HepG2 (cell line): ENCODE measurements at regions not wholly inside any gene's neighbourhood (a gene's known extent, or its start where the extent isn't known, plus 50 kb on each side); places are given as distances from the start of the nearest gene placed in this dataset.

Source experiments
- ATAC-seq: fragments of 200-7000 bp; cut with Tn5 transposase; 3 replicates; pipeline ENCODE4 v1.9.1; 2020; ENCODE audit warnings: mild to moderate bottlenecking, moderate library complexity
- BruUV-seq: library from RNA; stranded (reverse); fragments of 400-500 nt; replicated peaks from 2 replicates; lab custom pipeline; 2021; lab: Mats Ljungman, UMichigan
- CTCF ChIA-PET: fragments of 300-600 bp; formaldehyde crosslinking; extraction: SDS; loops from one replicate; lab custom pipeline; 2021; ENCODE audit warnings: low total read pairs, inconsistent platforms, low intra/inter-chr PET ratio; lab: Yijun Ruan, JAX
- POLR2A ChIA-PET: fragments of 350-600 bp; sonication (Branson Sonifier 250); formaldehyde crosslinking; loops from one replicate; lab custom pipeline; 2020; ENCODE audit warnings: antibody characterized with exemption, inconsistent platforms; lab: Yijun Ruan, JAX
- DNase-seq: peaks from one replicate; pipeline ENCODE4 v3.0.0-alpha.2; 2015; ENCODE audit warnings: low spot score
- FAIRE-seq: peaks from 3 replicates; lab custom pipeline; 2011; peaks lifted over from hg19 to GRCh38; lab: Jason Lieb, UNC
- H2AFZ ChIP-seq: one replicate; pipeline ENCODE4 v1.6.1; 2011; ENCODE audit warnings: low read length, inconsistent platforms
- H3K27ac ChIP-seq: fragments of 300-600 bp; 3 replicates; pipeline ENCODE4 v1.8.0; 2011; ENCODE audit warnings: mixed run types, mild to moderate bottlenecking, mixed read lengths, low read length, inconsistent platforms; ENCODE audit not compliant: insufficient read depth; ENCODE audit errors: extremely low read length
- H3K27me3 ChIP-seq, 2 experiments: fragments of 200-600 bp in 1 of 2; 2 replicates in 1 of 2; 3 replicates in 1 of 2; pipeline versions ENCODE4 v1.6.0 to v1.8.0; 2011; ENCODE audit warnings: low read length in 2 of 2, mild to moderate bottlenecking in 2 of 2, moderate library complexity in 2 of 2, inconsistent platforms in 1 of 2; ENCODE audit not compliant: insufficient read depth in 2 of 2, control insufficient read depth in 1 of 2
- H3K36me3 ChIP-seq, 2 experiments: fragments of 200-600 bp in 1 of 2; replicated peaks in 1 of 2; 2 replicates in 1 of 2; 3 replicates in 1 of 2; pipeline versions ENCODE4 v1.5.1 to v1.8.0; 2011; ENCODE audit warnings: low read length in 2 of 2, inconsistent platforms in 1 of 2; ENCODE audit not compliant: insufficient read depth in 2 of 2, control insufficient read depth in 1 of 2
- H3K4me1 ChIP-seq: 2 replicates; pipeline ENCODE4 v1.5.1; 2012; ENCODE audit warnings: low read length, inconsistent platforms; ENCODE audit not compliant: insufficient read depth
- H3K4me2 ChIP-seq: 2 replicates; pipeline ENCODE4 v1.6.0; 2011; ENCODE audit warnings: low read depth, low read length, inconsistent platforms
- H3K4me3 ChIP-seq, 3 experiments: fragments of 200-600 bp in 1 of 3; sonication (generic), shearing (Covaris generic) in 1 of 3; replicated peaks in 1 of 3; 2 replicates each; pipeline ENCODE4 v1.5.1; 2011 to 2016; ENCODE audit warnings: low read length in 3 of 3, inconsistent platforms in 2 of 3, low read depth in 2 of 3, mild to moderate bottlenecking in 2 of 3, control low read depth in 1 of 3, mixed read lengths in 1 of 3; ENCODE audit not compliant: insufficient read depth in 1 of 3
- H3K79me2 ChIP-seq: one replicate; pipeline ENCODE4 v1.6.1; 2011; ENCODE audit warnings: low read length, inconsistent platforms; ENCODE audit not compliant: insufficient read depth
- H3K9ac ChIP-seq: 2 replicates; pipeline ENCODE4 v1.6.0; 2011; ENCODE audit warnings: mild to moderate bottlenecking, low read depth, low read length, inconsistent platforms; ENCODE audit not compliant: insufficient read depth
- H3K9me3 ChIP-seq: 2 replicates; pipeline ENCODE4 v1.5.1; 2012; ENCODE audit warnings: mild to moderate bottlenecking, low read length
- H4K20me1 ChIP-seq: 2 replicates; pipeline ENCODE4 v1.6.0; 2011; ENCODE audit warnings: inconsistent platforms, mild to moderate bottlenecking, low read length, moderate library complexity; ENCODE audit not compliant: insufficient read depth
- ARHGAP35 ChIP-seq: sonication (generic); formaldehyde crosslinking; IDR thresholded peaks from 2 replicates; pipeline ENCODE4 v1.9.0; 2022; ENCODE audit warnings: mild to moderate bottlenecking, inconsistent platforms, moderate library complexity, missing genetic modification reagents, borderline replicate concordance
- ASH2L ChIP-seq: fragments of 300-600, 200-600 bp; sonication (generic); IDR thresholded peaks from 2 replicates; pipeline ENCODE4 v1.7.0; 2017; ENCODE audit warnings: low read depth, mild to moderate bottlenecking, moderate library complexity, mixed read lengths, low read length; ENCODE audit not compliant: insufficient read length
- CENPT ChIP-seq: sonication (generic); formaldehyde crosslinking; IDR thresholded peaks from 2 replicates; pipeline ENCODE4 v1.8.0; 2022; ENCODE audit warnings: low read depth, mild to moderate bottlenecking, moderate library complexity, missing genetic modification reagents
- CHD2 ChIP-seq: IDR thresholded peaks from 2 replicates; pipeline ENCODE4 v1.6.1; 2011; ENCODE audit warnings: low read depth, low read length, improper control_type of control experiment
- CREB1 ChIP-seq, 2 experiments: fragments of 450-650 bp in 1 of 2; IDR thresholded peaks; 2 replicates each; pipeline ENCODE4 v1.6.1; 2016 to 2017; ENCODE audit warnings: control low read depth in 1 of 2, mild to moderate bottlenecking in 1 of 2, missing compliant biosample characterization in 1 of 2, missing genetic modification characterization in 1 of 2
- CREM ChIP-seq, 2 experiments: sonication (generic) in 1 of 2; formaldehyde crosslinking in 1 of 2; IDR thresholded peaks; 2 replicates each; pipeline versions ENCODE4 v1.4.0 to v1.6.1; 2016 to 2020; ENCODE audit warnings: antibody characterized with exemption in 1 of 2, mild to moderate bottlenecking in 1 of 2, missing genetic modification reagents in 1 of 2
- HNRNPUL1 ChIP-seq: fragments of 200-400 bp; formaldehyde crosslinking; IDR thresholded peaks from 2 replicates; pipeline ENCODE4 v1.6.1; 2017; ENCODE audit warnings: low read depth, mild to moderate bottlenecking, low read length, moderate library complexity
- IKZF1 ChIP-seq: fragments of 450-650 bp; IDR thresholded peaks from 2 replicates; pipeline ENCODE4 v1.7.1; 2016
- MTA1 ChIP-seq: sonication (generic); formaldehyde crosslinking; IDR thresholded peaks from 2 replicates; pipeline ENCODE4 v1.4.0; 2020; ENCODE audit warnings: missing genetic modification reagents, mild to moderate bottlenecking, borderline replicate concordance
- POLR2A ChIP-seq, 2 experiments: IDR thresholded peaks; 2 replicates each; pipeline ENCODE4 v1.6.1; 2011; ENCODE audit warnings: low read depth in 2 of 2, low read length in 2 of 2, mild to moderate bottlenecking in 1 of 2, moderate library complexity in 1 of 2; ENCODE audit not compliant: insufficient read depth in 1 of 2
- PRDM15 ChIP-seq: sonication (generic); formaldehyde crosslinking; IDR thresholded peaks from 2 replicates; pipeline ENCODE4 v1.4.0; 2020; ENCODE audit warnings: missing genetic modification reagents
- SIN3A ChIP-seq: IDR thresholded peaks from 2 replicates; pipeline ENCODE4 v1.6.1; 2011; ENCODE audit warnings: low read depth, mild to moderate bottlenecking, control low read depth, low read length, borderline replicate concordance
- ZNF205 ChIP-seq: IDR thresholded peaks from 2 replicates; pipeline ENCODE4 v1.6.1; 2018; ENCODE audit warnings: missing biosample characterization, missing genetic modification reagents
- ZNF510 ChIP-seq: sonication (generic); formaldehyde crosslinking; IDR thresholded peaks from 2 replicates; pipeline ENCODE4 v1.4.0; 2020; ENCODE audit warnings: low read depth, mild to moderate bottlenecking, missing genetic modification reagents
- ZNF615 ChIP-seq: sonication (generic); formaldehyde crosslinking; IDR thresholded peaks from 2 replicates; pipeline ENCODE4 v1.5.0; 2020; ENCODE audit warnings: mild to moderate bottlenecking, missing genetic modification reagents, borderline replicate concordance
- ZNF713 ChIP-seq: sonication (generic); formaldehyde crosslinking; IDR thresholded peaks from 2 replicates; pipeline ENCODE4 v1.4.0; 2020; ENCODE audit warnings: mild to moderate bottlenecking, missing genetic modification reagents
- WGBS: methylation state at CpG from one replicate; pipeline ENCODE4 v1.1.6; 2017; ENCODE audit warnings: low lambda C conversion rate; 5-methylcytosine and 5-hydroxymethylcytosine counted together
- in situ Hi-C: cut with HindIII; loops from 2 replicates; pipeline ENCODE4 v1.10.0; 2017; ENCODE audit warnings: low pct_unique_long_range_greater_than_20kb; ENCODE audit not compliant: extremely low pct_ligation_motif_present
- intact Hi-C: fragments of 100-400 bp; cut with micrococcal nuclease; formaldehyde crosslinking; loops from one replicate; pipeline ENCODE4 v1.10.0; 2022; ENCODE audit not compliant: unreplicated experiment

GRCh38 chr3:17847156-17847555, 104.7 kb upstream of the TBC1D5 start:
- Histone ChIP-seq H3K4me2 (no peak overlapping the region), H3K4me3 (no peak overlapping the region), H3K27me3 (no peaks in the 10 kb centered on the region; a peak in 1 of 5 replicates), H4K20me1 (no peaks in the 10 kb centered on the region), H3K9ac (no peak overlapping the region), H3K27ac (no peak overlapping the region), H3K36me3 (no peaks in the 10 kb centered on the region), H3K4me1 (no peaks in the 10 kb centered on the region), H2AFZ (no peak overlapping the region), H3K9me3 (no peaks in the 10 kb centered on the region), H3K79me2 (no peaks in the 10 kb centered on the region)
- TF ChIP-seq CREB1 (IDR thresholded peaks at IDR 0.05) (0 out of 2 replicates have a peak, but pooled peaks have one; percentile 10), CREB1 (CRISPR knock-in tag; IDR thresholded peaks at IDR 0.05) (no peak), ASH2L (no peak)
- whole genome bisulfite sequencing: 11% methylated on average over 5 of the region's 5 CpGs
- no TSS peak for BruUV-seq
- CTCF ChIA-PET: no interaction called here
- POLR2A ChIA-PET: no interaction called here
- in situ Hi-C loops (loop anchor here (25.0 kb wide), 1 partner anchor 1260 kb away; no protein-coding TSS in a partner anchor), intact Hi-C loops (no loop called here)
- DNase-seq: no peak
- no peak for ATAC-seq
- no peak for FAIRE-seq

GRCh38 chr3:17846466-17846865, 104.0 kb upstream of the TBC1D5 start:
- DNase-seq (no peak), FAIRE-seq (no peak), ATAC-seq (no peak)
- Histone ChIP-seq H3K9me3 (no peaks in the 10 kb centered on the region), H3K4me3 (no peak overlapping the region), H3K4me2 (no peak overlapping the region), H3K27me3 (no peaks in the 10 kb centered on the region; a peak in 1 of 5 replicates), H3K4me1 (no peaks in the 10 kb centered on the region), H3K79me2 (no peaks in the 10 kb centered on the region), H4K20me1 (no peaks in the 10 kb centered on the region), H3K36me3 (no peaks in the 10 kb centered on the region), H2AFZ (no peak overlapping the region), H3K9ac (no peak overlapping the region), H3K27ac (no peak overlapping the region)
- intact Hi-C loops: no loop called here
- no TSS peak for BruUV-seq
- CTCF ChIA-PET: no interaction called here
- POLR2A ChIA-PET: no interaction called here
- 0% methylated on average over 4 of the region's 4 CpGs for WGBS
- in situ Hi-C loops: loop anchor here (25.0 kb wide), 1 partner anchor 1259 kb away; no protein-coding TSS in a partner anchor
- no peak for TF ChIP-seq MTA1 (CRISPR knock-in tag)
- no peak for TF ChIP-seq ZNF205 (CRISPR knock-in tag)
- no peak for TF ChIP-seq ZNF615 (CRISPR knock-in tag)
- no peak for TF ChIP-seq SIN3A
- no peak for TF ChIP-seq PRDM15 (CRISPR knock-in tag)
- TF ChIP-seq CREM (IDR thresholded peaks at IDR 0.05): no peak
- no peak for TF ChIP-seq CREM (CRISPR knock-in tag; IDR thresholded peaks at IDR 0.05)
- TF ChIP-seq HNRNPUL1: no peak
- TF ChIP-seq ARHGAP35: no peak
- TF ChIP-seq ZNF510 (CRISPR knock-in tag): no peak
- no peak for TF ChIP-seq CHD2
- TF ChIP-seq CENPT: no peak
- TF ChIP-seq POLR2A (IDR thresholded peaks at IDR 0.05; ENCODE audit: insufficient read depth in 1 of 2, low read depth in 2 of 2, low read length in 2 of 2): no peak
- TF ChIP-seq ZNF713 (CRISPR knock-in tag): no peak
- TF ChIP-seq IKZF1: no peak
